ENCODE measurements at regions not wholly inside any gene's neighbourhood (a gene's known extent, or its start where the extent isn't known, plus 50 kb on each side); places are given as distances from the start of the nearest gene placed in this dataset.
"Not testable (repeated sequence)": the region's sequence is repeated elsewhere in the genome, so short reads cannot be mapped to it uniquely, and the experiment has no call there.

- Histone ChIP-seq H3K4me2 (ENCODE audit: low read length) (no peak overlapping the region), H3K9me3 (ENCODE audit: control insufficient read depth, insufficient read depth, low read length) (no peaks in the 10 kb centered on the region), H3K9me2 (replicated peaks; ENCODE audit: control insufficient read depth, low read length) (no peaks in the 10 kb centered on the region), H4K20me1 (ENCODE audit: control insufficient read depth, insufficient read depth, low read depth, low read length) (no peaks in the 10 kb centered on the region), H3K4me3 (ENCODE audit: low read length) (no peak overlapping the region), H3K27ac (ENCODE audit: low read depth, low read length) (no peak overlapping the region), H3F3A (ENCODE audit: control insufficient read depth, insufficient read depth) (no peaks in the 10 kb centered on the region), H3K27me3 (ENCODE audit: control insufficient read depth, low read length) (no peaks in the 10 kb centered on the region), H3K79me2 (ENCODE audit: control insufficient read depth, low read length) (no peaks in the 10 kb centered on the region), H3K36me3 (ENCODE audit: control insufficient read depth, low read length) (no peaks in the 10 kb centered on the region), H3K4me1 (ENCODE audit: control insufficient read depth, low read length) (peaks cover 6% of the 10 kb centered on the region)
- no peak for TF ChIP-seq EZH2phosphoT487 (IDR thresholded peaks at IDR 0.05; ENCODE audit: borderline replicate concordance, low read length)
- TF ChIP-seq CTCF (IDR thresholded peaks at IDR 0.05; ENCODE audit: low read depth, low read length, poor library complexity, severe bottlenecking) = no peak
Observed at GRCh38 chr10:124193309-124193696, 99.9 kb upstream of the CHST15 start.

- H3K27ac ChIP-seq (ENCODE audit: low read depth, low read length); H3K4me3 ChIP-seq (ENCODE audit: low read length); H3K27me3 ChIP-seq (ENCODE audit: control insufficient read depth, low read length): not testable (repeated sequence)
Observed at GRCh38 chr10:124192664-124193308, 99.4 kb upstream of the CHST15 start.

GRCh38 chr10:124190476-124190875 lies 97.1 kb upstream of the CHST15 start:
- not testable (repeated sequence) for H3K27ac ChIP-seq (ENCODE audit: low read depth, low read length); H3F3A ChIP-seq (ENCODE audit: control insufficient read depth, insufficient read depth); H3K4me3 ChIP-seq (ENCODE audit: low read length); H3K27me3 ChIP-seq (ENCODE audit: control insufficient read depth, low read length); H4K20me1 ChIP-seq (ENCODE audit: control insufficient read depth, insufficient read depth, low read depth, low read length); H3K79me2 ChIP-seq (ENCODE audit: control insufficient read depth, low read length); H3K36me3 ChIP-seq (ENCODE audit: control insufficient read depth, low read length); H3K9me2 ChIP-seq (replicated peaks; ENCODE audit: control insufficient read depth, low read length); H3K4me1 ChIP-seq (ENCODE audit: control insufficient read depth, low read length); H3K4me2 ChIP-seq (ENCODE audit: low read length); H3K9me3 ChIP-seq (ENCODE audit: control insufficient read depth, insufficient read depth, low read length)

More at GRCh38 chr10:124192664-124193308, 99.4 kb upstream of the CHST15 start:
- not testable (repeated sequence) for H3K36me3 ChIP-seq (ENCODE audit: control insufficient read depth, low read length); H3K79me2 ChIP-seq (ENCODE audit: control insufficient read depth, low read length); H3K4me1 ChIP-seq (ENCODE audit: control insufficient read depth, low read length); H4K20me1 ChIP-seq (ENCODE audit: control insufficient read depth, insufficient read depth, low read depth, low read length); H3K4me2 ChIP-seq (ENCODE audit: low read length); H3F3A ChIP-seq (ENCODE audit: control insufficient read depth, insufficient read depth); H3K9me3 ChIP-seq (ENCODE audit: control insufficient read depth, insufficient read depth, low read length); H3K9me2 ChIP-seq (replicated peaks; ENCODE audit: control insufficient read depth, low read length)
- peak; percentile 16 for TF ChIP-seq CTCF (IDR thresholded peaks at IDR 0.05; ENCODE audit: low read depth, low read length, poor library complexity, severe bottlenecking)

- TF ChIP-seq EZH2phosphoT487 (IDR thresholded peaks at IDR 0.05; ENCODE audit: borderline replicate concordance, low read length) (no peak), CTCF (IDR thresholded peaks at IDR 0.05; ENCODE audit: low read depth, low read length, poor library complexity, severe bottlenecking) (no peak)
- no peak overlapping the region for H3K27ac ChIP-seq (ENCODE audit: low read depth, low read length)
- no peak overlapping the region for H3K4me2 ChIP-seq (ENCODE audit: low read length)
- no peaks in the 10 kb centered on the region for H3K79me2 ChIP-seq (ENCODE audit: control insufficient read depth, low read length)
- H4K20me1 ChIP-seq (ENCODE audit: control insufficient read depth, insufficient read depth, low read depth, low read length) = no peaks in the 10 kb centered on the region
- H3K36me3 ChIP-seq (ENCODE audit: control insufficient read depth, low read length) = no peaks in the 10 kb centered on the region
- H3K9me2 ChIP-seq (replicated peaks; ENCODE audit: control insufficient read depth, low read length) = no peaks in the 10 kb centered on the region
- H3K4me3 ChIP-seq (ENCODE audit: low read length) = no peak overlapping the region
- no peaks in the 10 kb centered on the region for H3K9me3 ChIP-seq (ENCODE audit: control insufficient read depth, insufficient read depth, low read length)
- H3F3A ChIP-seq (ENCODE audit: control insufficient read depth, insufficient read depth) = no peaks in the 10 kb centered on the region
- H3K4me1 ChIP-seq (ENCODE audit: control insufficient read depth, low read length) = no peaks in the 10 kb centered on the region
- no peaks in the 10 kb centered on the region for H3K27me3 ChIP-seq (ENCODE audit: control insufficient read depth, low read length)
Observed at GRCh38 chr10:124186956-124187355, 93.6 kb upstream of the CHST15 start.
